A549 (cell line): ENCODE measurements at regions not wholly inside any gene's neighbourhood (a gene's known extent, or its start where the extent isn't known, plus 50 kb on each side); places are given as distances from the start of the nearest gene placed in this dataset.

ENCODE experiments used
- BHLHE40 ChIP-seq: IDR thresholded peaks from 2 replicates; pipeline ENCODE4 v1.6.1; 2012; ENCODE audit warnings: low read depth, low read length, inconsistent platforms
- CBX8 ChIP-seq: fragments of 200-600 bp; sonication (generic); IDR thresholded peaks from 2 replicates; pipeline ENCODE4 v1.6.1; 2016
- CTCF ChIP-seq: fragments of >200 bp; sonication (Bioruptor Twin); formaldehyde crosslinking; IDR thresholded peaks from 3 replicates; pipeline ENCODE4 v1.5.1; 2016
- HDAC2 ChIP-seq: fragments of 200-600 bp; sonication (generic); IDR thresholded peaks from 2 replicates; pipeline ENCODE4 v1.6.1; 2016
- KDM1A ChIP-seq: fragments of 200-600 bp; sonication (generic); IDR thresholded peaks from 2 replicates; pipeline ENCODE4 v1.6.1; 2016; ENCODE audit warnings: low read depth, mild to moderate bottlenecking
- MYC ChIP-seq: IDR thresholded peaks from 2 replicates; pipeline ENCODE4 v1.6.1; 2012; ENCODE audit warnings: mild to moderate bottlenecking, inconsistent platforms, low read length, improper control_type of control experiment, borderline replicate concordance
- PHF8 ChIP-seq: fragments of 200-600 bp; sonication (generic); IDR thresholded peaks from 2 replicates; pipeline ENCODE4 v1.6.1; 2016; ENCODE audit warnings: low read depth, mild to moderate bottlenecking, antibody characterized with exemption, moderate library complexity, borderline replicate concordance
- POLR2A ChIP-seq: IDR thresholded peaks from 2 replicates; pipeline ENCODE4 v1.6.1; 2012; ENCODE audit warnings: mild to moderate bottlenecking, low read length
- POLR2AphosphoS2 ChIP-seq: conservative IDR thresholded peaks from 2 replicates; pipeline ENCODE4 v1.6.1; 2012; ENCODE audit warnings: low read length, improper control_type of control experiment, inconsistent platforms
- RCOR1 ChIP-seq: fragments of 150-350 bp; IDR thresholded peaks from 2 replicates; pipeline ENCODE4 v1.6.1; 2014; ENCODE audit warnings: antibody characterized with exemption, low read length, low read depth
- RFX5 ChIP-seq: fragments of 450-650 bp; IDR thresholded peaks from 2 replicates; pipeline ENCODE4 v1.7.1; 2014; ENCODE audit warnings: antibody characterized with exemption, mild to moderate bottlenecking, moderate library complexity
- RNF2 ChIP-seq: fragments of 200-600 bp; sonication (generic); IDR thresholded peaks from 2 replicates; pipeline ENCODE4 v1.6.1; 2016; ENCODE audit warnings: low read depth, mild to moderate bottlenecking, antibody characterized with exemption, moderate library complexity, borderline replicate concordance
- TF ChIP-seq, protein P1 (sequence below): fragments of 200-600 bp; sonication (generic); IDR thresholded peaks from 2 replicates; pipeline ENCODE4 v1.6.1; 2016; ENCODE audit warnings: antibody characterized with exemption, mild to moderate bottlenecking, moderate library complexity

DNA sequence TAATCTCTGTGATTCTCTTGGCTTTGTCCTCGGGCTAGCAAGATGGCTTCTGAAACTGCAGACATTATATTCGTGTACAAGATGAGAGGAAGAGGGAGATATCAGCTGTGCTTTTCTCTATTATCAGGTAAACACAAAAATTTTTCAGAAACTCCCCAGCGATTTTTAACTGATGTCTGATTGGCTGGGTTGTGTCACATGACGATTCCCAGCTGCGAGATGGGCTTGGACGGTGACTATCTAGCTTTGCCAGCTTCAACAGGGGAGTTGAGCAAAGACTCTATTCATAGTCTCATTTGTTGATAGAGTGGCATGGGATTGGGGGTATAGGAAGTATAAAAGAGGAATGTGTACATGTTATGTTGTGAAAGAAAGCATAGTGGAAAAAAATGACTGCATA is 248.8 kb upstream of the AZI2 start:
- TF ChIP-seq MYC (no peak), CTCF (no peak), CBX8 (no peak), PHF8 (no peak), RNF2 (no peak), BHLHE40 (no peak), RFX5 (no peak), KDM1A (no peak), POLR2A (no peak), RCOR1 (no peak), HDAC2 (no peak), POLR2AphosphoS2 (no peak)
- TF ChIP-seq, protein P1, sequence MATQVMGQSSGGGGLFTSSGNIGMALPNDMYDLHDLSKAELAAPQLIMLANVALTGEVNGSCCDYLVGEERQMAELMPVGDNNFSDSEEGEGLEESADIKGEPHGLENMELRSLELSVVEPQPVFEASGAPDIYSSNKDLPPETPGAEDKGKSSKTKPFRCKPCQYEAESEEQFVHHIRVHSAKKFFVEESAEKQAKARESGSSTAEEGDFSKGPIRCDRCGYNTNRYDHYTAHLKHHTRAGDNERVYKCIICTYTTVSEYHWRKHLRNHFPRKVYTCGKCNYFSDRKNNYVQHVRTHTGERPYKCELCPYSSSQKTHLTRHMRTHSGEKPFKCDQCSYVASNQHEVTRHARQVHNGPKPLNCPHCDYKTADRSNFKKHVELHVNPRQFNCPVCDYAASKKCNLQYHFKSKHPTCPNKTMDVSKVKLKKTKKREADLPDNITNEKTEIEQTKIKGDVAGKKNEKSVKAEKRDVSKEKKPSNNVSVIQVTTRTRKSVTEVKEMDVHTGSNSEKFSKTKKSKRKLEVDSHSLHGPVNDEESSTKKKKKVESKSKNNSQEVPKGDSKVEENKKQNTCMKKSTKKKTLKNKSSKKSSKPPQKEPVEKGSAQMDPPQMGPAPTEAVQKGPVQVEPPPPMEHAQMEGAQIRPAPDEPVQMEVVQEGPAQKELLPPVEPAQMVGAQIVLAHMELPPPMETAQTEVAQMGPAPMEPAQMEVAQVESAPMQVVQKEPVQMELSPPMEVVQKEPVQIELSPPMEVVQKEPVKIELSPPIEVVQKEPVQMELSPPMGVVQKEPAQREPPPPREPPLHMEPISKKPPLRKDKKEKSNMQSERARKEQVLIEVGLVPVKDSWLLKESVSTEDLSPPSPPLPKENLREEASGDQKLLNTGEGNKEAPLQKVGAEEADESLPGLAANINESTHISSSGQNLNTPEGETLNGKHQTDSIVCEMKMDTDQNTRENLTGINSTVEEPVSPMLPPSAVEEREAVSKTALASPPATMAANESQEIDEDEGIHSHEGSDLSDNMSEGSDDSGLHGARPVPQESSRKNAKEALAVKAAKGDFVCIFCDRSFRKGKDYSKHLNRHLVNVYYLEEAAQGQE, result no peak
